Activated T-cell treated with anti-CD3 and anti-CD28 coated beads for 48 hours (primary cell): ENCODE measurements at regions not wholly inside any gene's neighbourhood (a gene's known extent, or its start where the extent isn't known, plus 50 kb on each side); places are given as distances from the start of the nearest gene placed in this dataset.
"Not testable (repeated sequence)": the region's sequence is repeated elsewhere in the genome, so short reads cannot be mapped to it uniquely, and the experiment has no call there.

Experiments
- DNase-seq: peaks from one replicate; pipeline ENCODE4 v3.0.0-alpha.2; 2020; ENCODE audit warnings: low read depth

- not testable (repeated sequence) for DNase-seq
Observed at GRCh38 chr5:21482983-21483650, 1370.0 kb downstream of the CDH12 start.

GRCh38 chr5:21482522-21482921 is 1370.6 kb downstream of the CDH12 start:
- DNase-seq = not testable (repeated sequence)

- DNase-seq = not testable (repeated sequence)
Observed at GRCh38 chr5:21481320-21482270, 1371.5 kb downstream of the CDH12 start.

GRCh38 chr5:21480054-21480453 is 1373.1 kb downstream of the CDH12 start:
- not testable (repeated sequence) for DNase-seq

- not testable (repeated sequence) for DNase-seq
Observed at GRCh38 chr5:21473981-21474380, 1379.2 kb downstream of the CDH12 start.

GRCh38 chr5:21473436-21473835 is 1379.7 kb downstream of the CDH12 start:
- not testable (repeated sequence) for DNase-seq

- DNase-seq = not testable (repeated sequence)
Observed at GRCh38 chr5:21471691-21472090, 1381.5 kb downstream of the CDH12 start.

GRCh38 chr5:21469523-21470101 is 1383.5 kb downstream of the CDH12 start:
- not testable (repeated sequence) for DNase-seq

GRCh38 chr5:21467544-21467943 is 1385.6 kb downstream of the CDH12 start:
- DNase-seq = not testable (repeated sequence)

GRCh38 chr5:21459744-21460073 is 1393.4 kb downstream of the CDH12 start:
- not testable (repeated sequence) for DNase-seq

GRCh38 chr5:21452449-21452848 is 1400.7 kb downstream of the CDH12 start:
- DNase-seq = no peak

GRCh38 chr5:21432646-21433045 is 1420.5 kb downstream of the CDH12 start:
- DNase-seq = no peak

- DNase-seq = no peak
Observed at GRCh38 chr5:21424907-21425306, 1428.2 kb downstream of the CDH12 start.

- DNase-seq = no peak
Observed at GRCh38 chr5:21419383-21419782, 1431.4 kb upstream of the CDH18 start.

- DNase-seq = not testable (repeated sequence)
Observed at GRCh38 chr5:21402089-21402488, 1414.1 kb upstream of the CDH18 start.

GRCh38 chr5:21398511-21398910 is 1410.5 kb upstream of the CDH18 start:
- no peak for DNase-seq

GRCh38 chr5:21397693-21398092 is 1409.7 kb upstream of the CDH18 start:
- DNase-seq = no peak

- DNase-seq = no peak
Observed at GRCh38 chr5:21391506-21391905, 1403.5 kb upstream of the CDH18 start.

GRCh38 chr5:21360754-21361153 is 1372.8 kb upstream of the CDH18 start:
- DNase-seq = not testable (repeated sequence)

GRCh38 chr5:21341948-21342261 is 1353.9 kb upstream of the CDH18 start:
- DNase-seq = not testable (repeated sequence)

- not testable (repeated sequence) for DNase-seq
Observed at GRCh38 chr5:21341203-21341947, 1353.4 kb upstream of the CDH18 start.

- not testable (repeated sequence) for DNase-seq
Observed at GRCh38 chr5:21340233-21340632, 1352.2 kb upstream of the CDH18 start.
